Keratinocyte (primary cell): ENCODE measurements at regions not wholly inside any gene's neighbourhood (a gene's known extent, or its start where the extent isn't known, plus 50 kb on each side); places are given as distances from the start of the nearest gene placed in this dataset.

Experiments used
- DNase-seq: peaks from one replicate; pipeline ENCODE4 v3.0.0-alpha.2; 2011; ENCODE audit warnings: low read depth, missing footprints, low spot score
- FAIRE-seq: peaks from 2 replicates; lab custom pipeline; 2011; peaks lifted over from hg19 to GRCh38; lab: Jason Lieb, UNC
- H2AFZ ChIP-seq: 2 replicates; pipeline ENCODE4 v1.6.0; 2012; ENCODE audit warnings: low read length, control low read depth, inconsistent platforms; ENCODE audit not compliant: control insufficient read depth
- H3K27ac ChIP-seq: 2 replicates; pipeline ENCODE4 v1.5.1; 2011; ENCODE audit warnings: low read length; ENCODE audit not compliant: control insufficient read depth, insufficient read depth
- H3K27me3 ChIP-seq: 3 replicates; pipeline ENCODE4 v1.6.0; 2011; ENCODE audit warnings: low read length; ENCODE audit not compliant: control insufficient read depth, insufficient read depth; ENCODE audit errors: extremely low read depth
- H3K36me3 ChIP-seq, 2 experiments: 2 replicates in 1 of 2; 3 replicates in 1 of 2; pipeline ENCODE4 v1.5.1; 2011; ENCODE audit warnings: low read length in 2 of 2, mild to moderate bottlenecking in 1 of 2; ENCODE audit not compliant: control insufficient read depth in 2 of 2, insufficient read depth in 2 of 2; ENCODE audit errors: extremely low read depth in 1 of 2
- H3K4me1 ChIP-seq: 3 replicates; pipeline ENCODE4 v1.5.1; 2011; ENCODE audit warnings: low read length; ENCODE audit not compliant: control insufficient read depth, insufficient read depth; ENCODE audit errors: extremely low read depth
- H3K4me2 ChIP-seq: 3 replicates; pipeline ENCODE4 v1.6.0; 2011; ENCODE audit warnings: low read depth, low read length; ENCODE audit not compliant: control insufficient read depth, insufficient read depth; ENCODE audit errors: extremely low read depth
- H3K4me3 ChIP-seq, 3 experiments: fragments of 200-600 bp in 1 of 3; sonication (generic) in 1 of 3; 2 replicates in 2 of 3; 3 replicates in 1 of 3; pipeline ENCODE4 v1.5.1; 2011 to 2016; ENCODE audit warnings: low read length in 3 of 3, mild to moderate bottlenecking in 3 of 3, control low read depth in 2 of 3, inconsistent platforms in 1 of 3, low read depth in 1 of 3, mixed read lengths in 1 of 3, mixed run types in 1 of 3, moderate library complexity in 1 of 3; ENCODE audit not compliant: control insufficient read depth in 2 of 3, insufficient read depth in 2 of 3; ENCODE audit errors: extremely low read depth in 1 of 3
- H3K79me2 ChIP-seq: 2 replicates; pipeline ENCODE4 v1.6.0; 2012; ENCODE audit warnings: low read length; ENCODE audit not compliant: control insufficient read depth, insufficient read depth
- H3K9ac ChIP-seq: 3 replicates; pipeline ENCODE4 v1.6.0; 2011; ENCODE audit warnings: low read length; ENCODE audit not compliant: control insufficient read depth, insufficient read depth; ENCODE audit errors: extremely low read depth
- H3K9me1 ChIP-seq: 3 replicates; pipeline ENCODE4 v1.6.0; 2011; ENCODE audit warnings: low read length; ENCODE audit not compliant: control insufficient read depth, insufficient read depth; ENCODE audit errors: extremely low read depth
- H3K9me3 ChIP-seq: 2 replicates; pipeline ENCODE4 v1.5.1; 2012; ENCODE audit warnings: low read depth, low read length; ENCODE audit not compliant: control insufficient read depth
- H4K20me1 ChIP-seq: 3 replicates; pipeline ENCODE4 v1.6.0; 2011; ENCODE audit warnings: low read length; ENCODE audit not compliant: control insufficient read depth, insufficient read depth; ENCODE audit errors: extremely low read depth
- EZH2 ChIP-seq: IDR thresholded peaks from one replicate; pipeline ENCODE4 v1.6.1; 2012; ENCODE audit warnings: inconsistent platforms, mild to moderate bottlenecking, low read length, moderate library complexity
- dilution Hi-C: fragments of 300-500 bp; cut with MboI; formaldehyde crosslinking; loops from one replicate; pipeline ENCODE4 v1.7.0; 2020; ENCODE audit warnings: low sequenced_read_pairs; ENCODE audit not compliant: extremely low pct_ligation_motif_present
- TF ChIP-seq, protein P1 (sequence below), 3 experiments: IDR thresholded peaks in 1 of 3; conservative IDR thresholded peaks in 1 of 3; optimal IDR thresholded peaks in 1 of 3; 2 replicates in 2 of 3; 3 replicates in 1 of 3; pipeline versions ENCODE3 to v1.5.1; 2011; ENCODE audit warnings: low read length in 3 of 3, mild to moderate bottlenecking in 3 of 3, moderate library complexity in 2 of 3, control low read depth in 1 of 3, inconsistent platforms in 1 of 3; ENCODE audit not compliant: insufficient read depth in 2 of 3; ENCODE audit errors: extremely low read depth in 1 of 3

DNA sequence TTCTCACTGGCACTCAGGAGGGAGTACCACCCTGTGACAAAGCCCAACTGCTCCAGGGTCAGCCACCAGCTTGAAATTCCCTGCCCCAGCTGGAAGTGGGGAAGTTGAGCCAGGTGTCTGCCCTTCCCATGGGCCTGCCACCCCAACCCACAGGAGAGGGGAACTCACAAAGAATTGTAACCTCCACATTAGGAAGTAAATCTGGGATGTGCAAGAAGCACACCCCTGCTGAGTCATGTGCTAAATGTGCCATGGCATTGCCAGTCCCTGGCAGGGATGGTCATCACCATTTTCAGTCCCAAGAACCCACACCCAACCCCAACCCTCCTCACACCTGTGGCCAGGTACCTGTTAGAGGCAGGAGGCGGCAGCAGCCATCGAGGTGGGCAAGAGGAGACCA lies 165.2 kb upstream of the THBS1 start:
- Histone ChIP-seq H4K20me1 (no peaks in the 10 kb centered on the region), H3K79me2 (no peaks in the 10 kb centered on the region), H3K9me1 (no peaks in the 10 kb centered on the region), H3K4me2 (no peak overlapping the region), H3K27ac (no peak overlapping the region), H3K27me3 (no peaks in the 10 kb centered on the region), H3K9ac (no peak overlapping the region), H3K4me1 (peaks cover 30% of the 10 kb centered on the region), H2AFZ (no peak overlapping the region), H3K9me3 (peaks cover 10% of the 10 kb centered on the region), H3K36me3 (no peaks in the 10 kb centered on the region), H3K4me3 (no peak overlapping the region)
- DNase-seq = no peak
- dilution Hi-C loops = no loop called here
- no peak for TF ChIP-seq EZH2
- TF ChIP-seq, protein P1, sequence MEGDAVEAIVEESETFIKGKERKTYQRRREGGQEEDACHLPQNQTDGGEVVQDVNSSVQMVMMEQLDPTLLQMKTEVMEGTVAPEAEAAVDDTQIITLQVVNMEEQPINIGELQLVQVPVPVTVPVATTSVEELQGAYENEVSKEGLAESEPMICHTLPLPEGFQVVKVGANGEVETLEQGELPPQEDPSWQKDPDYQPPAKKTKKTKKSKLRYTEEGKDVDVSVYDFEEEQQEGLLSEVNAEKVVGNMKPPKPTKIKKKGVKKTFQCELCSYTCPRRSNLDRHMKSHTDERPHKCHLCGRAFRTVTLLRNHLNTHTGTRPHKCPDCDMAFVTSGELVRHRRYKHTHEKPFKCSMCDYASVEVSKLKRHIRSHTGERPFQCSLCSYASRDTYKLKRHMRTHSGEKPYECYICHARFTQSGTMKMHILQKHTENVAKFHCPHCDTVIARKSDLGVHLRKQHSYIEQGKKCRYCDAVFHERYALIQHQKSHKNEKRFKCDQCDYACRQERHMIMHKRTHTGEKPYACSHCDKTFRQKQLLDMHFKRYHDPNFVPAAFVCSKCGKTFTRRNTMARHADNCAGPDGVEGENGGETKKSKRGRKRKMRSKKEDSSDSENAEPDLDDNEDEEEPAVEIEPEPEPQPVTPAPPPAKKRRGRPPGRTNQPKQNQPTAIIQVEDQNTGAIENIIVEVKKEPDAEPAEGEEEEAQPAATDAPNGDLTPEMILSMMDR (optimal IDR thresholded peaks at IDR 0.05 in 1 of 3, IDR thresholded peaks at IDR 0.05 in 1 of 3, conservative IDR thresholded peaks at IDR 0.05 in 1 of 3; ENCODE audit: extremely low read depth in 1 of 3, insufficient read depth in 2 of 3, low read length in 3 of 3) = no peak
- FAIRE-seq = no peak

DNA sequence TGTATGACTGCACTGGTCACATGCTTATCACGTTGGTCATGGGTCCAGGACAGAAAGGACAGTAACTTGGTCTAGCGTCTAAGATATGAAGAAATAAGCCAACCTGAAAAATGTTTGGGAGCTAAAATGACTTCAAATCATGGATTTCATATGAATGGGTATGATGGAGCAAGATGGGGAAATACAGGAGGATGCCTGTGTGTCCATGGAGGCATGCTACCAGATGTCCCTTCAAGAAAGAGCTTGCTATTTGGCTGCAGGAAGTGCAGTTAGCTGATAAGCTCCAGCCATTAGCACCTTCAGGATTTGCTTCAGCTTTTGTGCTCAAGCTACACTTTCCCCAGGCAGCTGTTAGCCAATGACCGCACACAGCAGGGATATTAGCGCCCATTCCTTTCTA lies 164.6 kb upstream of the THBS1 start:
- FAIRE-seq = no peak
- Histone ChIP-seq H3K79me2 (no peaks in the 10 kb centered on the region), H3K9me1 (no peaks in the 10 kb centered on the region), H3K4me3 (no peak overlapping the region), H3K4me1 (peaks cover 24% of the 10 kb centered on the region), H3K27me3 (no peaks in the 10 kb centered on the region), H4K20me1 (no peaks in the 10 kb centered on the region), H2AFZ (no peak overlapping the region), H3K27ac (no peak overlapping the region), H3K9me3 (peaks cover 10% of the 10 kb centered on the region), H3K4me2 (no peak overlapping the region), H3K9ac (no peak overlapping the region), H3K36me3 (no peaks in the 10 kb centered on the region)
- DNase-seq = no peak
- dilution Hi-C loops = no loop called here
- no peak for TF ChIP-seq EZH2
- TF ChIP-seq, protein P1 (optimal IDR thresholded peaks at IDR 0.05 in 1 of 3, IDR thresholded peaks at IDR 0.05 in 1 of 3, conservative IDR thresholded peaks at IDR 0.05 in 1 of 3; ENCODE audit: extremely low read depth in 1 of 3, insufficient read depth in 2 of 3, low read length in 3 of 3) = no peak
